RWPE1 (cell line): ENCODE measurements at regions not wholly inside any gene's neighbourhood (a gene's known extent, or its start where the extent isn't known, plus 50 kb on each side); places are given as distances from the start of the nearest gene placed in this dataset.

Experiments used
- CTCF ChIA-PET: fragments of 350-600 bp; sonication (Branson Sonifier 250); formaldehyde crosslinking; extraction: SDS; loops from one replicate; lab custom pipeline; 2021; lab: Yijun Ruan, JAX
- POLR2A ChIA-PET: fragments of 400-600 bp; formaldehyde crosslinking; extraction: SDS; loops from one replicate; lab custom pipeline; 2020; ENCODE audit warnings: antibody characterized with exemption; ENCODE audit not compliant: low non-redundant PET; lab: Yijun Ruan, JAX
- DNase-seq: peaks from one replicate; pipeline ENCODE4 v3.0.0; 2012; ENCODE audit warnings: low spot score
- H3K27ac ChIP-seq: fragments of 450-650 bp; 2 replicates; pipeline ENCODE4 v1.5.1; 2017
- TF ChIP-seq, protein P1 (sequence below): fragments of 450-650 bp; conservative IDR thresholded peaks from 2 replicates; pipeline ENCODE4 v1.5.1; 2017; ENCODE audit warnings: low read depth, mild to moderate bottlenecking

DNA sequence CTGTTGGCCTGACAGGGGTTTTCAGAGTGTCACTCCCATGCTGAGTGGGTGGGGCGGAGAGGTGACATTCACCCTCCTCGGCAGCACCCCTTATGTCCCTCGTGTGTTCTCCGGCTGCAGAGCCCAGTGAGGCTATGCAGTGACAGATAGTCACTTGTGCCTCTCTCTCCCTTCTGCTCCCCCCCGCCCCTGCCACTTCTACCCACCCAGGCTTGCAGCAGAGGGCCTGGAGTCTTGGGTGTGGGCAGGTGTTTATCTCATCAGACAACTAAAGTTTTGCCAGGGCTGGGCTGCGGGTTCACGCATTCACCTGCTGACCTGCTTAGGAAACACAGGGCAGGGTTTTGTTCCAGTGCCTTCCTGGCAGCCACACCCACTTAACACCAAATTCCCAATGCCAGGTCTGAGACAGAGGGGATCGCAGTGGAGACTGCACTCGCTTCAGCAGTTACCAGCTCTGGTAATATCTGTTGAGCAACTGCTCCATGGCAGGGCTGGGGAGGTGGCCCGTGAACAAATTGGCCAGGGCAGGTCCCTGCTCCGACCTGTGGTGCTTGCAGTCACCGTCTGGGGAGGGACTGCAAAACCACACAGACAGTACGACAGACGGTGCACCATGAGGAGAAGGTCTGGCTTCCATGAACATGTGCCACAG is 50.5 kb upstream of the ADA2 start:
- no peak for DNase-seq
- TF ChIP-seq, protein P1, sequence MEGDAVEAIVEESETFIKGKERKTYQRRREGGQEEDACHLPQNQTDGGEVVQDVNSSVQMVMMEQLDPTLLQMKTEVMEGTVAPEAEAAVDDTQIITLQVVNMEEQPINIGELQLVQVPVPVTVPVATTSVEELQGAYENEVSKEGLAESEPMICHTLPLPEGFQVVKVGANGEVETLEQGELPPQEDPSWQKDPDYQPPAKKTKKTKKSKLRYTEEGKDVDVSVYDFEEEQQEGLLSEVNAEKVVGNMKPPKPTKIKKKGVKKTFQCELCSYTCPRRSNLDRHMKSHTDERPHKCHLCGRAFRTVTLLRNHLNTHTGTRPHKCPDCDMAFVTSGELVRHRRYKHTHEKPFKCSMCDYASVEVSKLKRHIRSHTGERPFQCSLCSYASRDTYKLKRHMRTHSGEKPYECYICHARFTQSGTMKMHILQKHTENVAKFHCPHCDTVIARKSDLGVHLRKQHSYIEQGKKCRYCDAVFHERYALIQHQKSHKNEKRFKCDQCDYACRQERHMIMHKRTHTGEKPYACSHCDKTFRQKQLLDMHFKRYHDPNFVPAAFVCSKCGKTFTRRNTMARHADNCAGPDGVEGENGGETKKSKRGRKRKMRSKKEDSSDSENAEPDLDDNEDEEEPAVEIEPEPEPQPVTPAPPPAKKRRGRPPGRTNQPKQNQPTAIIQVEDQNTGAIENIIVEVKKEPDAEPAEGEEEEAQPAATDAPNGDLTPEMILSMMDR: no peak
- POLR2A ChIA-PET: no interaction called here
- CTCF ChIA-PET: interaction anchor here (0.6 kb wide), 1 partner anchor 96 kb away, joined by 3 read pairs; no protein-coding TSS in a partner anchor
- no peak overlapping the region for H3K27ac ChIP-seq

DNA sequence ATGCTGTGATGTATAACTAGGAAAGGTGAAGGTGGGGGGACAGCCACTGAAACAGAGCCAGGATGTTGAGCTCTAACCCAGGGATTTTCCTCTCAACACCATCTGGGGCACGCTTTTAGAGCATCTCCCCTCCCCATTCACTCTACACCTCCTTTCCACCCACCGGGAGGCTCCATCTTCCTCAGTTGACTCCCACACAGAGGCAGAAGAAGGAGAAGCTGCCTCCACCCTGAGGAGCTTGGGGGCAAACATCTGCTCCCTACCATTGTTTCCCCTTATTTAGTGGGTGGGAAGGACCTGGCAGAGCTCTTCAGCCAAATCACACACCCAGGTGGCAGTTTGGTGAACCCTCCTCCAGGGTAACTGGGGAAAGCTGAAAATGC is 50.0 kb upstream of the ADA2 start:
- no peak overlapping the region for H3K27ac ChIP-seq
- CTCF ChIA-PET: interaction anchor here (0.6 kb wide), 2 partner anchors 95 to 102 kb away, joined by 3 read pairs; no protein-coding TSS in a partner anchor
- TF ChIP-seq, protein P1: no peak
- POLR2A ChIA-PET: no interaction called here
- no peak for DNase-seq
